Thyroid gland (tissue), 4 donors: ENCODE measurements at regions not wholly inside any gene's neighbourhood (a gene's known extent, or its start where the extent isn't known, plus 50 kb on each side); places are given as distances from the start of the nearest gene placed in this dataset.

Experiments
- DNase-seq, 2 donors: peaks; one replicate each; pipeline ENCODE4 v3.0.0-alpha.2; 2019
- H3K27ac ChIP-seq, 3 donors: fragments of 200-600 bp; sonication (generic); 1 replicate in 2 of 3; 2 replicates in 1 of 3; pipeline ENCODE4 v1.5.1; 2016 to 2019; ENCODE audit warnings: mild to moderate bottlenecking in 1 of 3, moderate library complexity in 1 of 3
- H3K27me3 ChIP-seq: fragments of 200-600 bp; sonication (generic); one replicate; pipeline ENCODE4 v1.5.1; 2019
- H3K36me3 ChIP-seq, 2 donors: fragments of 200-600 bp; sonication (generic); one replicate each; pipeline ENCODE4 v1.5.1; 2016 to 2019
- H3K4me1 ChIP-seq, 2 donors: fragments of 200-600 bp; sonication (generic); one replicate each; pipeline ENCODE4 v1.5.1; 2017 to 2019
- H3K4me3 ChIP-seq, 3 donors: fragments of 200-600 bp; sonication (generic); replicated peaks in 1 of 3; 1 replicate in 2 of 3; 2 replicates in 1 of 3; pipeline ENCODE4 v1.5.1; 2016; ENCODE audit warnings: mild to moderate bottlenecking in 1 of 3
- H3K9me3 ChIP-seq: fragments of 200-600 bp; sonication (generic); one replicate; pipeline ENCODE4 v1.5.1; 2017
- CTCF ChIP-seq, 6 experiments: fragments of 200-600 bp in 3 of 6; fragments of 450-650 bp in 3 of 6; sonication (generic) in 3 of 6; IDR thresholded peaks; one replicate each; pipeline ENCODE4 v1.5.1; 2016 to 2019; ENCODE audit warnings: antibody characterized with exemption in 6 of 6, mild to moderate bottlenecking in 2 of 6, inconsistent platforms in 1 of 6, moderate library complexity in 1 of 6
- POLR2A ChIP-seq, 2 donors: fragments of 450-650 bp; IDR thresholded peaks; one replicate each; pipeline ENCODE4 v1.6.1; 2017; ENCODE audit warnings: antibody characterized with exemption in 2 of 2, mild to moderate bottlenecking in 2 of 2, moderate library complexity in 1 of 2
- WGBS, 2 donors: methylation state at CpG; one replicate each; pipeline ENCODE4 v1.1.5; 2017; 5-methylcytosine and 5-hydroxymethylcytosine counted together
- intact Hi-C: fragments of 100-400 bp; cut with DNase I; formaldehyde crosslinking; loops from one replicate; pipeline ENCODE4 v1.15.1; 2023

GRCh38 chr6:19377722-19378121 lies 459.4 kb upstream of the ID4 start:
- no peaks in the 10 kb centered on the region for H3K9me3 ChIP-seq
- intact Hi-C loops, result no loop called here
- no peak for DNase-seq
- 81 to 87% methylated on average over 3 of the region's 3 CpGs for WGBS, 2 donors
- TF ChIP-seq CTCF (IDR thresholded peaks at IDR 0.05) (no peak), POLR2A (IDR thresholded peaks at IDR 0.05) (no peak)
- H3K27ac ChIP-seq, result no peak overlapping the region
- no peaks in the 10 kb centered on the region for H3K36me3 ChIP-seq
- H3K4me1 ChIP-seq, result peaks cover 7 to 9% of the 10 kb centered on the region in 2 donors
- no peak overlapping the region for H3K4me3 ChIP-seq
- no peaks in the 10 kb centered on the region for H3K27me3 ChIP-seq

- Histone ChIP-seq H3K4me3 (no peak overlapping the region), H3K27ac (no peak overlapping the region), H3K27me3 (no peaks in the 10 kb centered on the region), H3K36me3 (no peaks in the 10 kb centered on the region), H3K9me3 (no peaks in the 10 kb centered on the region), H3K4me1 (peaks cover 7 to 10% of the 10 kb centered on the region in 2 donors)
- 81 to 100% methylated on average over 2 of the region's 2 CpGs for WGBS, 2 donors
- no peak for DNase-seq
- intact Hi-C loops, result no loop called here
- TF ChIP-seq CTCF (IDR thresholded peaks at IDR 0.05) (no peak), POLR2A (IDR thresholded peaks at IDR 0.05) (no peak)
Observed at GRCh38 chr6:19380293-19380692, 456.9 kb upstream of the ID4 start.

GRCh38 chr6:19382676-19383075 lies 454.5 kb upstream of the ID4 start:
- Histone ChIP-seq H3K4me3 (no peak overlapping the region), H3K36me3 (no peaks in the 10 kb centered on the region), H3K27ac (no peak overlapping the region), H3K4me1 (peaks cover 7 to 10% of the 10 kb centered on the region in 2 donors), H3K9me3 (no peaks in the 10 kb centered on the region), H3K27me3 (no peaks in the 10 kb centered on the region)
- DNase-seq, result peak; percentile 51 to 60
- 23 to 25% methylated on average over 3 of the region's 3 CpGs for WGBS, 2 donors
- intact Hi-C loops, result no loop called here
- no peak for TF ChIP-seq CTCF (IDR thresholded peaks at IDR 0.05)
- no peak for TF ChIP-seq POLR2A (IDR thresholded peaks at IDR 0.05)

- no peaks in the 10 kb centered on the region for H3K36me3 ChIP-seq
- H3K27me3 ChIP-seq, result no peaks in the 10 kb centered on the region
- no peak for TF ChIP-seq CTCF (IDR thresholded peaks at IDR 0.05)
- no peak for TF ChIP-seq POLR2A (IDR thresholded peaks at IDR 0.05)
- no peaks in the 10 kb centered on the region for H3K9me3 ChIP-seq
- H3K27ac ChIP-seq, result no peak overlapping the region
- intact Hi-C loops, result no loop called here
- DNase-seq, result no peak
- WGBS, 2 donors, result 70% methylated on average over 2 of the region's 2 CpGs
- H3K4me1 ChIP-seq, result no peaks in the 10 kb centered on the region
- H3K4me3 ChIP-seq, result no peak overlapping the region
Observed at GRCh38 chr6:19391926-19392325, 445.2 kb upstream of the ID4 start.

- no peak overlapping the region for H3K4me3 ChIP-seq
- TF ChIP-seq POLR2A (IDR thresholded peaks at IDR 0.05) (no peak), CTCF (IDR thresholded peaks at IDR 0.05) (no peak)
- no peak for DNase-seq
- WGBS, 2 donors, result 87 to 93% methylated on average over 3 of the region's 3 CpGs
- no peaks in the 10 kb centered on the region for H3K9me3 ChIP-seq
- intact Hi-C loops, result no loop called here
- H3K27me3 ChIP-seq, result no peaks in the 10 kb centered on the region
- peaks cover 0 to 7% of the 10 kb centered on the region in 2 donors for H3K4me1 ChIP-seq
- H3K36me3 ChIP-seq, result no peaks in the 10 kb centered on the region
- H3K27ac ChIP-seq, result no peak overlapping the region
Observed at GRCh38 chr6:19394051-19394450, 443.1 kb upstream of the ID4 start.
